Mesenchymal stem cell (in vitro differentiated cells and primary cell): ENCODE measurements at regions not wholly inside any gene's neighbourhood (a gene's known extent, or its start where the extent isn't known, plus 50 kb on each side); places are given as distances from the start of the nearest gene placed in this dataset.
A peak's percentile ranks its signal among the peaks of the same experiment; 100 is the strongest.

Experiments used
- DNase-seq: peaks from one replicate; pipeline ENCODE4 v3.0.0-alpha.2; 2013
- H2AFZ ChIP-seq: one replicate; pipeline ENCODE4 v1.6.1; 2013; ENCODE audit warnings: low read depth, mild to moderate bottlenecking, control low read depth, inconsistent platforms, low read length, moderate library complexity
- H2AK5ac ChIP-seq: 2 replicates; pipeline ENCODE4 v1.6.1; 2013; ENCODE audit warnings: low read length, moderate library complexity, mild to moderate bottlenecking, inconsistent platforms; ENCODE audit not compliant: severe bottlenecking
- H2BK120ac ChIP-seq: one replicate; pipeline ENCODE4 v1.6.1; 2013; ENCODE audit warnings: low read depth, mild to moderate bottlenecking, inconsistent platforms, low read length, moderate library complexity
- H2BK12ac ChIP-seq, 2 experiments: one replicate each; pipeline ENCODE4 v1.6.1; 2013; ENCODE audit warnings: inconsistent platforms in 2 of 2, low read length in 2 of 2, mild to moderate bottlenecking in 2 of 2, moderate library complexity in 2 of 2, control low read depth in 1 of 2
- H2BK15ac ChIP-seq: one replicate; pipeline ENCODE4 v1.6.1; 2013; ENCODE audit warnings: mild to moderate bottlenecking, low read depth, inconsistent platforms; ENCODE audit not compliant: poor library complexity, severe bottlenecking
- H2BK5ac ChIP-seq: 2 replicates; pipeline ENCODE4 v1.6.1; 2013; ENCODE audit warnings: low read depth, mild to moderate bottlenecking, low read length, control low read depth, inconsistent platforms; ENCODE audit not compliant: poor library complexity, severe bottlenecking
- H3K14ac ChIP-seq, 2 experiments: one replicate each; pipeline ENCODE4 v1.6.1; 2013; ENCODE audit warnings: inconsistent platforms in 2 of 2, low read length in 2 of 2, control low read depth in 1 of 2, mild to moderate bottlenecking in 1 of 2, moderate library complexity in 1 of 2
- H3K18ac ChIP-seq, 2 experiments: one replicate each; pipeline ENCODE4 v1.6.1; 2013; ENCODE audit warnings: inconsistent platforms in 2 of 2, low read length in 2 of 2, control low read depth in 1 of 2, low read depth in 1 of 2, mild to moderate bottlenecking in 1 of 2
- H3K23ac ChIP-seq, 2 experiments: one replicate each; pipeline ENCODE4 v1.6.1; 2013; ENCODE audit warnings: inconsistent platforms in 2 of 2, low read length in 2 of 2, mild to moderate bottlenecking in 2 of 2, moderate library complexity in 2 of 2, control low read depth in 1 of 2
- H3K27ac ChIP-seq: 2 replicates; pipeline ENCODE4 v1.5.1; 2013; ENCODE audit warnings: mild to moderate bottlenecking, moderate library complexity, low read length, control low read depth, inconsistent platforms; ENCODE audit not compliant: poor library complexity, severe bottlenecking
- H3K27me3 ChIP-seq, 2 experiments: 2 replicates each; pipeline versions ENCODE4 v1.6.1 to v1.7.0; 2013; ENCODE audit warnings: low read length in 2 of 2, mild to moderate bottlenecking in 2 of 2, moderate library complexity in 2 of 2, control low read depth in 1 of 2, inconsistent platforms in 1 of 2; ENCODE audit not compliant: control insufficient read depth in 1 of 2, insufficient read depth in 1 of 2
- H3K36me3 ChIP-seq, 2 experiments: 2 replicates each; pipeline versions ENCODE4 v1.6.1 to v1.7.0; 2013; ENCODE audit warnings: low read length in 2 of 2, control low read depth in 1 of 2, inconsistent platforms in 1 of 2, low read depth in 1 of 2, mild to moderate bottlenecking in 1 of 2; ENCODE audit not compliant: insufficient read depth in 2 of 2, control insufficient read depth in 1 of 2
- H3K4ac ChIP-seq, 2 experiments: one replicate each; pipeline ENCODE4 v1.6.1; 2013; ENCODE audit warnings: inconsistent platforms in 2 of 2, low read length in 2 of 2, mild to moderate bottlenecking in 2 of 2, moderate library complexity in 2 of 2, control low read depth in 1 of 2, low read depth in 1 of 2
- H3K4me1 ChIP-seq: 2 replicates; pipeline ENCODE4 v1.6.1; 2013; ENCODE audit warnings: low read depth, low read length, control low read depth; ENCODE audit not compliant: control insufficient read depth, insufficient read depth
- H3K4me2 ChIP-seq: 2 replicates; pipeline ENCODE4 v1.6.1; 2013; ENCODE audit warnings: low read length, mild to moderate bottlenecking, inconsistent platforms; ENCODE audit not compliant: poor library complexity, severe bottlenecking
- H3K4me3 ChIP-seq, 2 experiments: 2 replicates each; pipeline versions ENCODE4 v1.5.1 to v1.7.0; 2013; ENCODE audit warnings: low read length in 2 of 2, mild to moderate bottlenecking in 2 of 2, control low read depth in 1 of 2, low read depth in 1 of 2; ENCODE audit not compliant: insufficient read depth in 1 of 2
- H3K79me1 ChIP-seq: replicated peaks from 2 replicates; pipeline ENCODE4 v1.6.1; 2013; ENCODE audit warnings: mild to moderate bottlenecking, control low read depth, low read length, inconsistent platforms; ENCODE audit not compliant: poor library complexity, severe bottlenecking
- H3K9ac ChIP-seq: 2 replicates; pipeline ENCODE4 v1.7.0; 2013; ENCODE audit warnings: mild to moderate bottlenecking, low read length, moderate library complexity
- H3K9me3 ChIP-seq: 2 replicates; pipeline ENCODE4 v1.7.0; 2013; ENCODE audit warnings: mild to moderate bottlenecking, low read length; ENCODE audit not compliant: control insufficient read depth
- H4K8ac ChIP-seq: one replicate; pipeline ENCODE4 v1.6.1; 2013; ENCODE audit warnings: inconsistent platforms, mild to moderate bottlenecking, low read length, moderate library complexity
- H4K91ac ChIP-seq: one replicate; pipeline ENCODE4 v1.6.1; 2013; ENCODE audit warnings: mild to moderate bottlenecking, low read length, inconsistent platforms
- WGBS: methylation state at CpG from one replicate; pipeline ENCODE4 v1.1.7; 2013; ENCODE audit warnings: mixed read lengths; 5-methylcytosine and 5-hydroxymethylcytosine counted together

- H2BK5ac ChIP-seq = no peak overlapping the region
- H3K4me3 ChIP-seq = no peak overlapping the region
- H3K4me1 ChIP-seq = peaks cover 3% of the 10 kb centered on the region
- no peak overlapping the region for H4K8ac ChIP-seq
- no peak overlapping the region for H2BK12ac ChIP-seq
- H3K4ac ChIP-seq = no peak overlapping the region
- no peak overlapping the region for H3K14ac ChIP-seq
- no peak overlapping the region for H3K4me2 ChIP-seq
- H3K9me3 ChIP-seq = peaks cover 4% of the 10 kb centered on the region
- WGBS = no CpG with 5 or more reads among the region's 2 CpGs
- H3K23ac ChIP-seq = no peak overlapping the region
- H4K91ac ChIP-seq = no peak overlapping the region
- H2BK120ac ChIP-seq = no peak overlapping the region
- H3K18ac ChIP-seq = no peak overlapping the region
- H2AK5ac ChIP-seq = no peak overlapping the region
- H2AFZ ChIP-seq = no peak overlapping the region
- H3K27me3 ChIP-seq = no peaks in the 10 kb centered on the region
- H3K9ac ChIP-seq = no peak overlapping the region
- DNase-seq = no peak
- no peak overlapping the region for H2BK15ac ChIP-seq
- no peaks in the 10 kb centered on the region for H3K36me3 ChIP-seq
- no peak overlapping the region for H3K27ac ChIP-seq
- H3K79me1 ChIP-seq = no peaks in the 10 kb centered on the region
These were observed 423.1 kb upstream of the PITX2 start for GRCh38 chr4:111045992-111046391.

GRCh38 chr4:111046811-111047210, 423.9 kb upstream of the PITX2 start:
- no peak overlapping the region for H2BK5ac ChIP-seq
- no peaks in the 10 kb centered on the region for H3K79me1 ChIP-seq
- no peak overlapping the region for H3K4me3 ChIP-seq
- H3K36me3 ChIP-seq = no peaks in the 10 kb centered on the region
- H3K4ac ChIP-seq = no peak overlapping the region
- no peak overlapping the region for H4K8ac ChIP-seq
- peak overlapping the region; percentile 35 for H3K27ac ChIP-seq
- no peak overlapping the region for H2BK120ac ChIP-seq
- H3K14ac ChIP-seq = no peak overlapping the region
- no peak overlapping the region for H2AK5ac ChIP-seq
- H2AFZ ChIP-seq = no peak overlapping the region
- WGBS = 88% methylated on average over 2 of the region's 2 CpGs
- no peak overlapping the region for H3K4me2 ChIP-seq
- H3K4me1 ChIP-seq = peaks cover 3% of the 10 kb centered on the region
- no peak overlapping the region for H2BK12ac ChIP-seq
- H4K91ac ChIP-seq = no peak overlapping the region
- no peaks in the 10 kb centered on the region for H3K27me3 ChIP-seq
- H2BK15ac ChIP-seq = no peak overlapping the region
- no peak overlapping the region for H3K18ac ChIP-seq
- no peak overlapping the region for H3K23ac ChIP-seq
- DNase-seq = no peak
- H3K9me3 ChIP-seq = peaks cover 4% of the 10 kb centered on the region
- H3K9ac ChIP-seq = no peak overlapping the region

GRCh38 chr4:111048316-111048715, 425.4 kb upstream of the PITX2 start:
- 82% methylated on average over 5 of the region's 5 CpGs for WGBS

DNA sequence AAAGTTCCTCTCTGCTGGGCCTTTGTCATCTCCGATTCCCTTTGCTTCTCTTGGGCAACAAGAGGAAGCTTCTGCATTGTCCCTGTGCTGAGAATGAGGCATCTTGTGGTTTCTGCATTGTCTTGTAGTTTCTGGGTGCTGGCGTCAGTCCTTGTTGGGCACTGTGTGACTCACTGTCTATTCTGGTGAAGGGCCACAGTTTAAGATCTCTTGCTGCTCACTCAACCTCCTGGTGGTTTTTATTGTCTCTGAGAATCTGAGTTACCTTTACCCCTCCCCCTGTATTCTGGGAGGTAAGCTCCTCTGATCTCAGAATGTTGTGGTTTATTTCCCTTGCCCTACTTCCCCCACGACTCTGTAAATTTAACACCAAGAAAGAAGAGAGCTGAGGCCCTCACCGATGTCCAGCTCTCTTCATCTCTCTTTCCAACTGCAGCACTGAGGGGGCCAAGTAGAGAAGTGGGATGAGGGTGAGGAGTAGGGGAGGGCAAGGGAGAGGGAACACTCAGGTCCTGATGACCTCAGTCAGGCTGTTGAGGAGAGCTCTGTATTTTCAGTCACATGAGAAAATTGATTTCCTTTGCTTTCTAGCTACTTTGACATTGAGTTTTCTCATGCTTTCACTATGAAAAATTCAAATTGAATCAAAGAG, 441.6 kb upstream of the PITX2 start:
- Histone ChIP-seq H3K4me1 (peaks cover 4% of the 10 kb centered on the region), H3K27ac (peak overlapping the region; percentile 17), H3K9ac (no peak overlapping the region), H3K4me2 (no peak overlapping the region), H2BK120ac (no peak overlapping the region), H4K8ac (no peak overlapping the region), H4K91ac (no peak overlapping the region), H3K36me3 (no peaks in the 10 kb centered on the region), H2BK12ac (no peak overlapping the region), H2BK15ac (no peak overlapping the region), H3K23ac (no peak overlapping the region), H3K4ac (no peak overlapping the region), H3K9me3 (no peaks in the 10 kb centered on the region), H3K4me3 (no peak overlapping the region), H2AFZ (no peak overlapping the region), H3K27me3 (no peaks in the 10 kb centered on the region), H2BK5ac (no peak overlapping the region), H3K79me1 (no peaks in the 10 kb centered on the region), H2AK5ac (no peak overlapping the region), H3K14ac (no peak overlapping the region), H3K18ac (no peak overlapping the region)
- WGBS = 69% methylated on average over 1 of the region's 4 CpGs
- DNase-seq = peak; percentile 61

More at GRCh38 chr4:111048316-111048715, 425.4 kb upstream of the PITX2 start:
- Histone ChIP-seq H3K4ac (no peak overlapping the region), H3K4me1 (peaks cover 3% of the 10 kb centered on the region), H2AK5ac (no peak overlapping the region), H2BK120ac (no peak overlapping the region), H2BK15ac (no peak overlapping the region), H3K9me3 (peaks cover 4% of the 10 kb centered on the region), H3K14ac (no peak overlapping the region), H3K36me3 (no peaks in the 10 kb centered on the region), H3K9ac (no peak overlapping the region), H3K4me2 (no peak overlapping the region), H3K79me1 (no peaks in the 10 kb centered on the region), H3K4me3 (no peak overlapping the region), H3K23ac (no peak overlapping the region), H2AFZ (no peak overlapping the region), H4K8ac (no peak overlapping the region), H3K18ac (no peak overlapping the region), H3K27ac (no peak overlapping the region), H2BK12ac (no peak overlapping the region), H2BK5ac (no peak overlapping the region), H4K91ac (no peak overlapping the region), H3K27me3 (no peaks in the 10 kb centered on the region)
- DNase-seq = no peak
